Embryonic facial prominence (tissue), 1 donor: ENCODE measurements at regions not wholly inside any gene's neighbourhood (a gene's known extent, or its start where the extent isn't known, plus 50 kb on each side); places are given as distances from the start of the nearest gene placed in this dataset.
"Not testable (repeated sequence)": the region's sequence is repeated elsewhere in the genome, so short reads cannot be mapped to it uniquely, and the experiment has no call there.

ENCODE experiments used
- DNase-seq: peaks from one replicate; pipeline ENCODE4 v3.0.0-alpha.2; 2016; ENCODE audit errors: extremely low spot score

GRCh38 chr13:90315061-90315460 is 1032.4 kb upstream of the MIR17HG start:
- no peak for DNase-seq

GRCh38 chr13:90320664-90321063 is 1026.8 kb upstream of the MIR17HG start:
- DNase-seq = no peak

DNA sequence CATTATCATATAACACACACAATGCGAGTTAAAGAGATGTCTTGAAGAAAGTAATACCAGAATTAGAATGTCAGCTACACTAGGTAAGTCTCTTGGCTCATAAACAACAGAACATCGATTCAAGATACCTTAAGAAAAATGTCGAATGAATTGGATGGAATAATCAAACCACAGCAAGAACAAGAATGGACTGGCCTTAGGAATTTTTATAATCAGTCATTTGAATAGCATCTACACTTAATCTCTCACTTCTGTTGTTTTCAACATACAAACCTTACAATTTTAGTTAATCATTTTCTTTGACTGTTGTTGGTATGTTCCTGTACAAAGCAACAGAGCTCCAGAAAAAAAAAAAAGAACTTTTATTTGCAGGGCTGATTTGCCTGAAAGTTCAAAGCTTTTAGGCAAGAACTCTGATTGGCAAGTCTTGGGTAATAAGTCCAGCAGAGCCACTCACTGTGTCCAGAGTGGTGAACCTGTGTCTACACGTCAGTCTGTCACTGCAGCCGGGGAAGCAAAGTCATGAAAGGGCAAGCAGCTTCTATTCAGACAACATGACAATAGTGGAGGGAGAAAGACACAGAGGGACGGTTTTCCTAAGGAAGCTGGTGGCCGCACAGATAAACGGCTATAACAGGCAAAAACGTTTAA is 1026.1 kb upstream of the MIR17HG start:
- DNase-seq = no peak

DNA sequence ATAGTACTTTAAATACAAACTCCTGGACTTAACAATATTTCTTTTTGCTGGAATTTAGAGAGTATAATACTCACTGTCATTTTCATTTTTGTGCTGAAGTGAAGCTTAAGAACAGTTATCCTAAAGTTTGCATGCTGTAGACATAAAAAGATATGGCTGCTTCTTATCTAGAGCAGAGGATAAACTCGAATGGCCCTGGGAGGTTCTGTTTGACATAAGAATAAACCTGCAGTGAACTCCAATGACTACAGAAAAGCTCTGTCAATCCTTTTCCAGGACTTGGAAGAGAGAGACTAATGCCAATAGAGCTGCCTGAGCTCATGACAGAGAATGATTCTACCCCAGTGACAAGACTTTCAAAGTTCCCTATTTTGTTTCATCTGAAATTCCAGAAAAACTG is 1017.8 kb upstream of the MIR17HG start:
- no peak for DNase-seq

GRCh38 chr13:90331974-90332373 is 1015.5 kb upstream of the MIR17HG start:
- no peak for DNase-seq

- DNase-seq = no peak
These were observed 1011.0 kb upstream of the MIR17HG start for GRCh38 chr13:90336507-90336906.

DNA sequence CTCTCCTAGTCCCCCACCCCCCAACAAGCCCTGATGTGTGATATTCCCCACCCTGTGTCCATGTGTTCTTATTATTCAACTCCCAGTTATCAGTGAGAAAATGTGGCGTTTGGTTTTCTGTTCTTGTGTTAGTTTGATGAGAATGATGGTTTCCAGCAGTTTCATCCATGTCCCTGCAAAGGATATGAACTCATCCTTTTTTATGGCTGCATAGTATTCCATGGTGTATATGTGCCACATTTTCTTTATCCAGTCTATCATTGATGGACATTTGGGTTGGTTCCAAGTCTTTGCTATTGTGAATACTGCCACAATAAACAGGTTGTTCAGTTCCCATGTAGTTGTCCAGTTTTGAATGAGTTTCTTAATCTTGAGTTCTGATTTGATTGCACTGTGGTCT is 1006.1 kb upstream of the MIR17HG start:
- not testable (repeated sequence) for DNase-seq

GRCh38 chr13:90348477-90349136 is 998.9 kb upstream of the MIR17HG start:
- not testable (repeated sequence) for DNase-seq

GRCh38 chr13:90352763-90353162 is 994.7 kb upstream of the MIR17HG start:
- DNase-seq = no peak

DNA sequence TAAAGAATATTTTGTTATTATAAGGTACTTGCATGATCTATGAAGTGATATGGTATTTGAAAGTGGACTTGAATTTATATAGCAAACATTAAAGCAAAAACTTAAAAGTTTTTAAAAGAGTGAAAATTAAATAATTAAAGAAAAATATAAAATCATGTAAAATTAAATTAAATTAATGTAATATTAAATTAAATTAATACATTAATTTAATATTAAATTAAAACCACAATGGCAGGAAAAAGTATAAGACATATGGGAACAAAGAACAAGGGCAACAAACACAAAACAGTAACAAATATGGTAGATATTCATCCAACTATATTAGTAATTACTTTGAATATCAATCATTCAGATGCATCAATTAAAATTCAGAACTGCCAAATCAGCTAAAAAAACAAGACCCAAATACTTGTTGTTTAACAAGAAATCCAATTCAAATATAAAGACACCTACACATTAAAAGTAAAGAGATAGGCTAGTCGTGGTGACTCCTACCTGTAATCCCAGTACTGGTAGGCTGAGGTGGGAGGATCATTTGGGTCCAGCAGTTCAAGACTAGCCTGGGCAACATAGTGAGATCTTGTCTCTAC is 992.2 kb upstream of the MIR17HG start:
- DNase-seq = no peak

- DNase-seq = no peak
These were observed 986.7 kb upstream of the MIR17HG start for GRCh38 chr13:90360785-90361184.

GRCh38 chr13:90362707-90363106 is 984.8 kb upstream of the MIR17HG start:
- DNase-seq = no peak

- no peak for DNase-seq
These were observed 982.4 kb upstream of the MIR17HG start for GRCh38 chr13:90365130-90365529.

DNA sequence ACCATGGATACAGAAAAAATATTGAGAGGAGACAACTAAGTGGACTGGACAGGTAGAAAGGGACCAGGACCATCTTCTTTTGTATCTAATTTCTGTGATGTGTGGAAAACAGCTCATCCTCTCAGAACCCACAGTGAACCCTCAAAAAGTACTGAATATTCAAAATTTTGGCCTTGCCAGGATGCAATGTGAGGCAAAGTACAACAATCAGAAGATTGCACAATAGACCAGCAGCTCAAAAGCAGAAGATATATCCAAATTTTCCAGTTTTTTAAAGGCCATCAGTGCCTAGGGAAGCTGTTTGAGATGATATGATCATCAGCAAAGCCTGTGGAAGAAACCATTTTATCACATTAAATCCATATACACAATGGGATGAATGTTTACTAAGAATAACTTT is 973.3 kb upstream of the MIR17HG start:
- no peak for DNase-seq

- no peak for DNase-seq
These were observed 971.6 kb upstream of the MIR17HG start for GRCh38 chr13:90375851-90376250.

GRCh38 chr13:90382425-90382824 is 965.1 kb upstream of the MIR17HG start:
- DNase-seq = no peak

- DNase-seq = no peak
These were observed 961.6 kb upstream of the MIR17HG start for GRCh38 chr13:90385781-90386489.

DNA sequence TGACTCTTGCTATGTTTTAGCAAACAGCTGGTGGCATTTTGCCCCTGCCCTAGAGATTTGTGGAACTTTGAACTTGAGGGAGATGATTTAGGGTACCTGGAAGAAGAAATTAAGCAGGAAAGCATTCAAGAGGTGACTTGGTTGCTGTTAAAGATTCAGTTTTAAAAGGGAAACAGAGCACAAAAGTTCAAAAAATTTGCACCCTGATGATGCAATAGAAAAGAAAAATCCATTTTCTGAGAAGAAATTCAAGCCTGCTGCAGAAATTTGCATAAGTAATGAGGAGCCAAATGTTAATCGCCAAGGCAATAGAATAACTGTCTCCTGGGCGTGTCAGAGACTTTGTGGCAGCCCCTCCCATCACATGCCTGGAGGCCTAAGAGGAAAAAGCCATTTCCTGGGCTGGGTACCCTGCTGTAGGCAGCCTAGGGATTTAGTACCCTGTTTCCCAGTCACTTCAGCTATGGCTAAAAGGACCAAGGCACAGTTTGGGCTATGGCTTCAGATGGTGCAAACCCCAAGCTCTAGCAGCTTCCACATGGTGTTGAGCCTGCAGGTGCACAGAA is 958.5 kb upstream of the MIR17HG start:
- DNase-seq = no peak

DNA sequence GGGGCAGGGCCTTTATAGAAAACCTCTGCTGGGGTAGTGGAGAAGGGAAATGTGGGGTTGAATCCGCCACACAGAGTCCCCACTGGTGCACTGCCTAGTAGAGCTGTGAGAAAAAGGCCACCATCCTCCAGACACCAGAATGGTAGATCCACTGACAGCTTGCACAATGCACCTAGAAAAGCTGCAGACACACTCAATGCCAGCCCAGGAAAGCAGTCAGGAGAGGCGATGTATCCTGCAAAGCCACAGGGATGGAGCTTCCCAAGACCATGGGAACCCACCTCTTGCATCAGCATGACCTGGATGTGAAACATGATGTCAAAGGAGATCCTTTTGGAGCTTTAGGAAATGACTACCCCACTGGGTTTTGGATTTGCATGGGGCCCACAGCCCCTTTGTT is 958.0 kb upstream of the MIR17HG start:
- no peak for DNase-seq

DNA sequence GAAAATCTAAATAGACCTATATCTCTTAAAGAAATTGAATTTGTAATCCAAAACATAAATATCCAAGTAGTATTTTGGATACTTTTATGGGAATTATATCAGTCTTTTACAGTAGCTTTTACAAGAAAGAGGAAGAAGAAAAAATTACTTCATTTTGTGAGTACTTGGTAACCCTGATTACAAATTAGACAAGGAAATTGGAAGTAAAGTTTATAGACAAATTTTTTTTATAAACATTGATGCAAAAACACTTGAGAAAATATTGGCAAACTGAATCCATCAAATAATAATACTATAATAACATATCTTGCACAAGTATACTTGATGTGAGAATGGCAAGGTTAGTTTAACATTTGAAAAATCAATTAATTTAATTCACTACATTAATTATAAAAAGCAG is 954.1 kb upstream of the MIR17HG start:
- no peak for DNase-seq

DNA sequence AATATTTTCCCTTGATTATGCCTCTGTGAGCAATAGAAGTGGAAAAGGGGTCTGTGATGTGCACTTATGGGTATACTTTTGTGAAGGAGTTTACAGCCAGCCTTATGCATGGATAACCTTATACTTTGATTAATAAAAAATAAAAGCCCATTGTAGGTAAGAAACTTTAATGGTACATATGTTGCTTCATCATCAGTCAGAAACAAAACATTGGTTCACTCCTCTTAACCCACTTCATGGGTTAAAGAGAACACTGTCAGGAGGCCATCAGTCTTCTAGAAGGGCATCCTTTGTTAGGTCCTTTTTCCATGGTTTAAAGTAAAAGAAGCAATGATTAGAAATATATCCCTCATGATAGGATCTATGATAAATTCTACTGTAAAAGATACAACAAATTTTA is 952.1 kb upstream of the MIR17HG start:
- no peak for DNase-seq

GRCh38 chr13:90395846-90396245 is 951.6 kb upstream of the MIR17HG start:
- DNase-seq = no peak
